Uterus (tissue), 2 donors: ENCODE measurements at regions not wholly inside any gene's neighbourhood (a gene's known extent, or its start where the extent isn't known, plus 50 kb on each side); places are given as distances from the start of the nearest gene placed in this dataset.

ENCODE experiments used
- POLR2A ChIP-seq, 2 donors: fragments of 450-650 bp; IDR thresholded peaks; one replicate each; pipeline ENCODE4 v1.6.1; 2016; ENCODE audit warnings: antibody characterized with exemption in 2 of 2, mild to moderate bottlenecking in 1 of 2, moderate library complexity in 1 of 2
- TF ChIP-seq, protein P1 (sequence below), 4 experiments: fragments of 200-600 bp in 2 of 4; fragments of 450-650 bp in 2 of 4; sonication (generic) in 2 of 4; IDR thresholded peaks; one replicate each; pipeline ENCODE4 v1.5.1; 2016 to 2019; ENCODE audit warnings: antibody characterized with exemption in 4 of 4, mild to moderate bottlenecking in 2 of 4, moderate library complexity in 1 of 4

- TF ChIP-seq, protein P1, sequence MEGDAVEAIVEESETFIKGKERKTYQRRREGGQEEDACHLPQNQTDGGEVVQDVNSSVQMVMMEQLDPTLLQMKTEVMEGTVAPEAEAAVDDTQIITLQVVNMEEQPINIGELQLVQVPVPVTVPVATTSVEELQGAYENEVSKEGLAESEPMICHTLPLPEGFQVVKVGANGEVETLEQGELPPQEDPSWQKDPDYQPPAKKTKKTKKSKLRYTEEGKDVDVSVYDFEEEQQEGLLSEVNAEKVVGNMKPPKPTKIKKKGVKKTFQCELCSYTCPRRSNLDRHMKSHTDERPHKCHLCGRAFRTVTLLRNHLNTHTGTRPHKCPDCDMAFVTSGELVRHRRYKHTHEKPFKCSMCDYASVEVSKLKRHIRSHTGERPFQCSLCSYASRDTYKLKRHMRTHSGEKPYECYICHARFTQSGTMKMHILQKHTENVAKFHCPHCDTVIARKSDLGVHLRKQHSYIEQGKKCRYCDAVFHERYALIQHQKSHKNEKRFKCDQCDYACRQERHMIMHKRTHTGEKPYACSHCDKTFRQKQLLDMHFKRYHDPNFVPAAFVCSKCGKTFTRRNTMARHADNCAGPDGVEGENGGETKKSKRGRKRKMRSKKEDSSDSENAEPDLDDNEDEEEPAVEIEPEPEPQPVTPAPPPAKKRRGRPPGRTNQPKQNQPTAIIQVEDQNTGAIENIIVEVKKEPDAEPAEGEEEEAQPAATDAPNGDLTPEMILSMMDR (IDR thresholded peaks at IDR 0.05) = no peak
- TF ChIP-seq POLR2A (IDR thresholded peaks at IDR 0.05) = no peak
Observed at GRCh38 chr5:2579126-2579525, 172.4 kb downstream of the IRX2 start.
